Ascending aorta (tissue), 2 donors: ENCODE measurements at regions not wholly inside any gene's neighbourhood (a gene's known extent, or its start where the extent isn't known, plus 50 kb on each side); places are given as distances from the start of the nearest gene placed in this dataset.
A peak's percentile ranks its signal among the peaks of the same experiment; 100 is the strongest.

ENCODE experiments used
- DNase-seq, 2 donors: peaks; one replicate each; pipeline ENCODE4 v3.0.0-alpha.2; 2019; ENCODE audit warnings: low spot score in 2 of 2
- H3K27ac ChIP-seq, 2 donors: fragments of 200-600 bp; sonication (generic); one replicate each; pipeline ENCODE4 v1.5.1; 2016 to 2017; ENCODE audit warnings: mild to moderate bottlenecking in 1 of 2
- H3K27me3 ChIP-seq: fragments of 200-600 bp; sonication (generic); one replicate; pipeline ENCODE4 v1.5.1; 2017
- H3K36me3 ChIP-seq, 2 donors: fragments of 200-600 bp; sonication (generic); one replicate each; pipeline ENCODE4 v1.5.1; 2016
- H3K4me1 ChIP-seq, 2 donors: fragments of 200-600 bp; sonication (generic); one replicate each; pipeline ENCODE4 v1.5.1; 2016 to 2017; ENCODE audit warnings: mild to moderate bottlenecking in 1 of 2
- H3K4me3 ChIP-seq, 2 donors: fragments of 200-600 bp; sonication (generic); one replicate each; pipeline ENCODE4 v1.5.1; 2016 to 2017; ENCODE audit warnings: mild to moderate bottlenecking in 1 of 2
- H3K9me3 ChIP-seq, 2 donors: fragments of 200-600 bp; sonication (generic); one replicate each; pipeline ENCODE4 v1.5.1; 2016
- CTCF ChIP-seq, 3 experiments: fragments of 200-600 bp in 2 of 3; fragments of 450-650 bp in 1 of 3; sonication (generic) in 2 of 3; IDR thresholded peaks; one replicate each; pipeline ENCODE4 v1.5.1; 2016 to 2019; ENCODE audit warnings: antibody characterized with exemption in 3 of 3, mild to moderate bottlenecking in 1 of 3, moderate library complexity in 1 of 3
- intact Hi-C: fragments of 100-400 bp; cut with DNase I; formaldehyde crosslinking; loops from one replicate; pipeline ENCODE4 v1.15.1; 2023

- Histone ChIP-seq H3K9me3 (no peaks in the 10 kb centered on the region), H3K4me3 (peak overlapping the region; percentile 51 to 65), H3K36me3 (no peaks in the 10 kb centered on the region), H3K27ac (no peak overlapping the region), H3K4me1 (peaks cover 0 to 2% of the 10 kb centered on the region in 2 donors), H3K27me3 (no peaks in the 10 kb centered on the region)
- no peak for TF ChIP-seq CTCF (IDR thresholded peaks at IDR 0.05)
- DNase-seq = no peak
- intact Hi-C loops = no loop called here
These were observed 82.7 kb upstream of the NEURL1B start for GRCh38 chr5:172558076-172558976.

GRCh38 chr5:172556971-172557461 lies 84.0 kb upstream of the NEURL1B start:
- TF ChIP-seq CTCF (IDR thresholded peaks at IDR 0.05) = no peak
- Histone ChIP-seq H3K4me3 (no peak overlapping the region), H3K4me1 (peaks cover 0 to 2% of the 10 kb centered on the region in 2 donors), H3K36me3 (no peaks in the 10 kb centered on the region), H3K9me3 (no peaks in the 10 kb centered on the region), H3K27ac (no peak overlapping the region), H3K27me3 (no peaks in the 10 kb centered on the region)
- DNase-seq = no peak
- intact Hi-C loops = no loop called here

GRCh38 chr5:172556262-172556661 lies 84.8 kb upstream of the NEURL1B start:
- H3K36me3 ChIP-seq = no peaks in the 10 kb centered on the region
- no peak for DNase-seq
- H3K4me3 ChIP-seq = no peak overlapping the region
- intact Hi-C loops = no loop called here
- H3K9me3 ChIP-seq = no peaks in the 10 kb centered on the region
- no peak for TF ChIP-seq CTCF (IDR thresholded peaks at IDR 0.05)
- H3K27me3 ChIP-seq = no peaks in the 10 kb centered on the region
- H3K4me1 ChIP-seq = peaks cover 0 to 2% of the 10 kb centered on the region in 2 donors
- H3K27ac ChIP-seq = no peak overlapping the region

GRCh38 chr5:172554562-172554961 lies 86.5 kb upstream of the NEURL1B start:
- Histone ChIP-seq H3K4me3 (no peak overlapping the region), H3K27ac (no peak overlapping the region), H3K27me3 (no peaks in the 10 kb centered on the region), H3K4me1 (peaks cover 0 to 2% of the 10 kb centered on the region in 2 donors), H3K9me3 (no peaks in the 10 kb centered on the region), H3K36me3 (no peaks in the 10 kb centered on the region)
- DNase-seq = no peak
- intact Hi-C loops = no loop called here
- no peak for TF ChIP-seq CTCF (IDR thresholded peaks at IDR 0.05)

- no peaks in the 10 kb centered on the region for H3K27me3 ChIP-seq
- no peaks in the 10 kb centered on the region for H3K36me3 ChIP-seq
- intact Hi-C loops = no loop called here
- no peak overlapping the region for H3K27ac ChIP-seq
- no peak for DNase-seq
- no peak overlapping the region for H3K4me3 ChIP-seq
- peaks cover 0 to 2% of the 10 kb centered on the region in 2 donors for H3K4me1 ChIP-seq
- no peak for TF ChIP-seq CTCF (IDR thresholded peaks at IDR 0.05)
- H3K9me3 ChIP-seq = no peaks in the 10 kb centered on the region
These were observed 87.2 kb upstream of the NEURL1B start for GRCh38 chr5:172553903-172554302.
